Stimulated activated CD4-positive, alpha-beta T cell treated with anti-CD3 and anti-CD28 coated beads, TNF-alpha, amount 100 ng/mL, for 4 hours (primary cell): ENCODE measurements at regions not wholly inside any gene's neighbourhood (a gene's known extent, or its start where the extent isn't known, plus 50 kb on each side); places are given as distances from the start of the nearest gene placed in this dataset.

Experiments used
- DNase-seq, 3 experiments: peaks; one replicate each; pipeline ENCODE4 v3.0.0-alpha.2; 2020; ENCODE audit warnings: low read depth in 3 of 3

DNA sequence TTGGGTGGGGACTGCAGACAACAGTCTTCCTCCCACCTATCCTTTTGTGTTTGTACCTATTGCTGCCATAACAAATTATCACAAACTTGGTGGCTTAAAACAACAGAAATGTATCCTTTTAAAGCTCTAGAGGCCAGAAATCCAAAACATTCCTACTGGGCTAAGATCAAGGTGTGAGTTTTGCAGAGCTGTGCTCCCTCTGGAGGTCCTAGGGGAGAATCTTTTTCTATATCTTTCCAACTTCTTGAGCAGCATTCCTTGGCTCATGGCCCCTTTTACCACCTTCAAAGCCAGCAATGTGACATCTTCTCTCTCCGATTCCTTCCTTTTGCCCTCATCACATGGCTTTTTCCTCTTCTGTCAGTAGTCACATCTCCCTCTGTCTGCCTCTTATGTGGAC, 190.6 kb downstream of the TTC8 start:
- no peak for DNase-seq

- DNase-seq: no peak
These were observed 193.0 kb downstream of the TTC8 start for GRCh38 chr14:89017417-89017816.

- no peak for DNase-seq
These were observed 197.8 kb downstream of the TTC8 start for GRCh38 chr14:89022274-89022673.

DNA sequence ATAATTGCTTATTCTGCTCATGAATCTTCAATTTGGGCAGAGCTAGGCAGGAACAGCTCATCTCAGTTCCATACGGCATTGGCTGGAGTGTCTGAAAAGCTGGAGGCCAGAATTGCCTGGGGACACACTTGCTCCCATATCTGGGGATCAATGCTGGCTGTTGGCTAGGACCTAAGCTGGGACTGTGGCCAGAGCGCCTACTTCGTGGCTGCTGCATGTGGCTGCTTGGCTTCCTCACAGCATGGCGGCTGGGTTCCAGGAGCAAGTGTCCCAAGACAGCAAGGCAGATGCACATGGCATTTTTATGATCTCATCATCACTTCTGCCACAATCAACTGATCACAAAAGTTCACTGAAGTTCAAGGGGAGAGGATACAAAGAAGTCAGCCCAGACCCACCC, 200.2 kb downstream of the TTC8 start:
- DNase-seq: no peak

DNA sequence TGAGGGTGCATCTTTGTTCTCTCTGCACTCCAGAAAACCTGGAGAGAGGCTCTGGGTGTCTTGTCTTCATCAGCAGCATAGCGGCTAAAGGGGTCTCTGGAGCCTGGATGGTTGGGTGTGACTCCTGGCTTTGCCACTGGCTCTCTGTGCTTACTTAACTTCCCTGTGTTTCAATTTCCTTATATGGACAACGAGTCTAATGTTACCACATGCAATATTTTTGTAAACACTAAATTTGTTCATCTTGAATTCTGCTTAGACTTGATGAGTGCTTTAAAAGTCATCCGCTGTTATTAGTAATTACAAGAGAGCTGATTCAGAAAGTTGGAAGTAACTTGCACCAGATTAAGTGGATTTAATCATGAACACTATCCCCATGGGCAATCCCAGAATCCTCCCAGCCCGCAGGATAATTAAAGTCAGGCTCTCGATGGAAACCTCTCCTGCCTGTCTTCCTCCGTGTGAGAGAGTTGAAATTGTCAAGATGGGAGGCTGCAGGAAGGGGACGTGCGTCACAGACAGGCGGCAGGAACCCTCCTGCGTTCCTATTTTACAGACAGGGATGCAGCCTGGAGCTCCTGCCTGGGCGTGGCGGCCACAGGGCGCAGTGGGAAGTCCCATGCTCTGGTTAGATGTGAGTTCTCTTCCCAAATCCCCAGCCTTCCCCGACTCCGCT, 201.2 kb downstream of the TTC8 start:
- no peak for DNase-seq

DNA sequence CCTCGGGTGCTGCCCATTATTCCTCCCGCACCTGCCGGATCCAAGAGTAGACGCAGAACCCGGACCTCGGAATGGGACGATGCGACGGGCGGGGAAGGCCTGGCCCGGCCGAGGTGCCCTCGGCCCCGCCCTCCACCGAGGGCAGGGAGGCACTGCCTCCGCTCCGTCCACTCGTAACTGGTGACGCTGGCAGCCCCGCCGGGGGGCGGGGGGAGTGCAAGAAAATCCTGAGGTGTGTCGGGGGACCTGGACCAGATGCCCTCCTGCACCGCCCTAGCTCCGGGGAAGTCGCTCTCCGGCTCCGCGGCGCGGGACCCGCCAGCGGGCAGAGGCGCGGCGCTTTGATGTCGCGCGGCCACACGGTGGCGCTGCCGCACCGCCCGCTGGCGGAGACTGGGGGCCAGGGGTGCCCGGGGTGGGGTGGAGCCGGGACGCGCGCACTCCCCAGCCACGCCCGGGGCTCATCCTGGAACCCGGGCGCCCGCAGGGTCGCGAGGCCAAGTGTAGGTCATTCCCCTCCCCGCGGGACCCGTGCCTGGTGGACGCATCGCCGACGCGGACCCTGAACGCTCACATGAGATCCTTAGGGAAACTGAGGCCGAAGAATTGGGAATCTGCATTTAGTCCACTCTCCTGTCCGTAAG, 202.8 kb downstream of the TTC8 start:
- DNase-seq: peak; percentile 16 to 52 (median 26)

- no peak for DNase-seq
These were observed 204.1 kb downstream of the TTC8 start for GRCh38 chr14:89028462-89029134.

DNA sequence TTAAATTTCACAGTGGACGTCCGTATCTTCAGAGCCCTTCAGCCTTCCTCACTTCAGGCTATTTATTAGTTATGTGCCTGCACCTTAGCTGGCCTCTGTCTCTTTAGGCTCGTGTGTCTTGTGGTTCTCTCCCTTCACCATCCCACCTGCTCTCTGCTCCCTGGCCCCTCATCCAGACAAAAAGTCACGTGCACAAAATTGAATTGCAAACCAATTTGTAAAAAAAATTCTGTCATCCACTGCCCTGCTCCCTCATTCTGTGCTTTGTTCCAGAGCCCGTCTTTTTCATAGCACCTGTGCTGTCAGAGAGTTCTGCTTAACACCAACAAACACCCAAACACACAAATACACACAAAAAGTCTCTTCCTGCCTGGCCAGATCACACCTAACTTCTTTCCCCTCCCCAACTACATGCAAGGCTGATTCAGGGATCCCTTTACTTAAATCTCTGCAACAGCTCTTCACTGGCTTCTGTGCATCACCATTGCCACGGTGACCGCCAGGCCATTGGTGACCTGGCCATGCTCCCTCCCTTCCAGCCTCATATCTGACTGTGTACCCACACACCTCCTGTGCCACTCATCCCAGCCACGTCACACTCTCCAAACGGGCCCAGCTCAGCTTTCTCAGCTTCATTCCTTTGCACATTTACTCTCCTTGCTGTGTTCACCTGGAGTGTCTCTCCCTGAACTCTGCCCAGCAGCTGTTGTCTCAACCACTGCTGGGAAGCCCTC, 205.7 kb downstream of the TTC8 start:
- DNase-seq: no peak

DNA sequence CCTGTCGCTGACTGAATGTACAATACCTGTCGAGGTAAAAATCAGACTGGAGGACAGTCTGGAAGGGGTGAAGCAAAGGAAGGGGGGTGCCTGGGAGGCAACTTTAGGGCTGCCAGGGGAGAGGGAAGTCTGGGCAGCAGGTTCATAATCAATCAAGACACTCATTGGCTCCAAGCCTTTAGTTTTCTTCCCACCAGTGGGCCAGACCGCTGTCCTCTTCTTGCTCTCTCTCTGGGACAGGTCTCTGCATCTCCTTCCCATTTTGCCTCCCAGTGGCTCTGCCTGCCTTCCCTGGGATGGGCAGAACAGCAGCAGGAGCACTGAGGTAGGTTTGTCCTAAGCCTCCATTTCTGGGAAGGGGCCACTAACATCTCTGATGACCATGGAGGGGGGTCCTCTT, 206.5 kb downstream of the TTC8 start:
- no peak for DNase-seq

DNA sequence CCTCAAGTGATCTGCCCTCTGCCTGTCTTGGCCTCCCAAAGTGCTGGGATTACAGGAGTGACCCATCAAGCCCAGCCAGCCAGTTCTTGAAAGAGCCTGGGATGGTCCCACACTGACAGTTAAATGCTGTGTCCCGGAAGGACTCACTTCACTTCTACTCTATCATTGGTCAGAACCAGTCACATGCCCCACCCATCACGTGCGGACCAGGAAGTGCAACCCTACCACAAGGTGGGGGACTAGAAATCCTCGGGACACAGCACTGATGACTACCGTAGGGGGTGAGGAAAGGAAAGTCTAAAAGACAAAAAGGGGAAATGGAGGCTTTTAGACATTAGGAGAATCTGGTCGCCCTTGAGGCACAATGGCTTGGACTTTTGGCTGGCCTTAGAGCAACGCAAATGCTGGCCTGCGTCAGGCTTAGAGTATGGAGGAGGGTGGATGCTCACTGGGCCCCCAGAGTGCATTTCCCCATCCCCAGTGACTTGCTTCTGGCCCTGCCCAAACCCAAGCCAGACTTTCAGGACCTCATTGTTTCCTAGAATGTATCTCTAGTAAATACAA, 207.7 kb downstream of the TTC8 start:
- no peak for DNase-seq

DNA sequence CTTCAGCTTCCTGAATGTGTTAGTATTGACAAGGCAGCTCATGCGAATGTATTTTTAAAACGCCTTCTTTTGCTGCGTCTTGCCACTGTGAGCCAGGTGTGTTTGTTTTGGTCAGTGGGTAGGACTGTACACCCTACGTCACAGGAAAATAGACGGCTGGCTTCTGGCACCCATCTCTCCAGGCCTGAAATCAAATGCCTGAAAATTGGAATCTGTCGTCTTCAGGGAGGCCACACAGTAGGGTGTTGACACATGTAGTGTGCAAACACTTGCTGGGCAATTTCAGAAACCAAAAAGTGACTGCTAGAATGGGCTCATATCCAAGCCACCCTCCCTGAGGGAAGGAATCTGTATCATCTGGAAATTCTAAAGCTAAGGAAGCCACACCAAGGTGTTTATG, 209.3 kb downstream of the TTC8 start:
- no peak for DNase-seq

DNA sequence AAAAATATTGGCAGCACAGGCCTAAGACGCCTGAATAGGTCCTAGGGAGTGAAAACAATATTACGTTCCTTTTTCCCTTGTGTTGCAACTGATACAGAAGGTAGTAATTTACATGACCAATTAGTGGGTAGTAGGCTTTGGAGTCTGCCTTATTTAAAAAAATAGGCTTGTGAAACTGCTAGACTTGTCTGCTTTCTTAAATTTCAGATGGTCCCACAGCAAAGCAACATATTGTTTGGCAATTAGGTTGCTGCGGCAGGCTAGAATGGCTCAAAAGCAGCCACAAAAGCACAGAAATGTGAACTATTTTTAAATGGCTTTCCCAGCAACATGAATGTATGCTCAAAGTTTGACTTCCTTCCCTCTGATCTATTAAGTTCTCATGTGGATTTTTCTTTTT, 211.9 kb downstream of the TTC8 start:
- DNase-seq: no peak

- no peak for DNase-seq
These were observed 212.6 kb downstream of the TTC8 start for GRCh38 chr14:89037065-89037464.

DNA sequence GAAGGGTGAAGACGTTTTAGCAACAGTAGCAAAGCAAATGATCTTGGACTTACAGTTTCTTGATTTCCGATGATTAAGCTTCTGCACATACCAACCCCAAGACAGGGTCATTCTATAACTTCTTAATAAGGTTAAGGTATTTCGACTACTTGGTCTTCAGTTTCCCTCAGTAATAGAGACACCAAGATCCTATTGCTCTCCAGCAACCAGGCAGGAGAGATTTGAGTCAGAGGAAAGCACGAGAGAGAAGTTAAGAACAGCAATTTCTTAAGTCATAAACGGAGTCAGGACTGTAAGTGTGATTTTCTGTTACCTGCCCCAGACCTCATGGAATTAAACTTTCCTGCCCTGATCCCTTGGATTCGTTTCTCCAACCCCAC, 215.6 kb downstream of the TTC8 start:
- no peak for DNase-seq

DNA sequence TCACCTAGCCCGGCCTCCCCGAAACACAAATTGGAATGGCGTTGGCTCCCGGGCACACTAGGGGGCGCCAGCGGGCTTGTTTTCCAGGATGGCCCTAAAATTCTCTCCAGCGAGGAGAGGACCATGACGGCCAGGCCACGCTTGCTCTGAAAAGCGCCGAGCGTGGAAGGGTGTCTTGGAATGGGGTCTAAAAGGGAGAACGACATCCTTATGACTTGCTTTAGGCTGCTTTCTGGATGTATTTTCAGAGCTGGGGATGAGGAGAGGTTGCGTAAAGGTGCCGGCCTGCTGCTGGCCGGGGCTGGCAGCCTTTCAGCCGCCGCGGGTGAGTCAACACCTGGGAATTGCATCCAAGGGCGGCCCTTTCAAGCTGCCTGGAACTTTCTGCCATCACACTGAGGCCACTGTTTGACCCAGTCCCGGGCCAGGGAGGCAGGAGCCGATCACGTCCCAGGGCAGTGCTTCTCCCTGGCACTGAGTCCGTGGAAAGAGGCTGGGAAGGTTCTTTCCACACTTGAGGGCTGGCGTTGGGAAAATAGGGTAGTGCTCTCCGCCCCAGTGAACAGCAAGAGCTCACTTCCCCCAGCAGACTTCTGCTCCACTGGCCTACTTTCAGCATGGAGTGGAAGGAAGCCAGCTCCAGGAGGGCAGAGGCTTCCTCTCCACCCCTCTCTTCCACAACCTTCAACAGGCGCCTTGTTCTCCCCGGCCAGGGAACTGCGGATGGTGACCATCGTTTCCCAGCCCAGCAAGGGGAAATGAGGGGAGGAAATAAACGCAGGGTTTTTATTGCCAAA, 216.2 kb downstream of the TTC8 start:
- peak; percentile 61 to 86 (median 62) for DNase-seq

GRCh38 chr14:89041257-89041582, 216.8 kb downstream of the TTC8 start:
- no peak for DNase-seq

GRCh38 chr14:89042021-89042420, 217.6 kb downstream of the TTC8 start:
- DNase-seq: no peak

GRCh38 chr14:89053303-89053702, 228.9 kb downstream of the TTC8 start:
- DNase-seq: no peak

- DNase-seq: no peak
These were observed 231.9 kb downstream of the TTC8 start for GRCh38 chr14:89056394-89056793.

- DNase-seq: no peak
These were observed 234.2 kb downstream of the TTC8 start for GRCh38 chr14:89058697-89059096.

DNA sequence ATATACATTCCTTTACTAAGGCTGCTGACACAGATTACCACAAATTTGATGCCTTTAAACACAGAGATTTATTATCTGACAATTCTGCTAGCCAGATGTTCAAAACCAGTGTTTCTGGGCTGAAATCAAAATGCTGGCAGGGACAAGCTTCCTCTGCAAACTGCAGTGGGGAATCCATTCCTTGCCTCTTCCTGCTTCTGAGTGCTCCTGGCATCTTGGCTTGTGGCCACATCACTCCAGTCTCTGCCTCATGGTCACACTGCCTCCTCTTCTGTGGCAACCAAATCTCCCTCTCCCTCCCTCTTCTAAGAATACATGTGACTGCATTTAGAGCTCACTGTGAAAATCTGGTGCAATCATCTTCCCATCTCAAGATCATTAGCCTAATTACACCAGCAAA, 235.7 kb downstream of the TTC8 start:
- no peak for DNase-seq

GRCh38 chr14:89061696-89062095, 237.2 kb downstream of the TTC8 start:
- DNase-seq: no peak
